ENCODE measurements at regions not wholly inside any gene's neighbourhood (a gene's known extent, or its start where the extent isn't known, plus 50 kb on each side); places are given as distances from the start of the nearest gene placed in this dataset.

GRCh38 chr5:173765029-173765644 lies 123.0 kb upstream of the CPEB4 start:
- H3K27ac ChIP-seq (ENCODE audit: low read depth, low read length) = no peak overlapping the region
- H3K4me1 ChIP-seq (ENCODE audit: control insufficient read depth, insufficient read depth, low read length) = no peaks in the 10 kb centered on the region
- no peaks in the 10 kb centered on the region for H3K36me3 ChIP-seq (ENCODE audit: control insufficient read depth, insufficient read depth, low read length)
- H3K4me3 ChIP-seq (ENCODE audit: low read length) = no peak overlapping the region
- H3K9ac ChIP-seq (ENCODE audit: low read length) = no peak overlapping the region
- H3K27me3 ChIP-seq (ENCODE audit: control insufficient read depth, insufficient read depth, low read length) = no peaks in the 10 kb centered on the region

GRCh38 chr5:173765661-173766060 lies 122.5 kb upstream of the CPEB4 start:
- H3K4me1 ChIP-seq (ENCODE audit: control insufficient read depth, insufficient read depth, low read length) = no peaks in the 10 kb centered on the region
- H3K9ac ChIP-seq (ENCODE audit: low read length) = no peak overlapping the region
- H3K4me3 ChIP-seq (ENCODE audit: low read length) = no peak overlapping the region
- H3K36me3 ChIP-seq (ENCODE audit: control insufficient read depth, insufficient read depth, low read length) = no peaks in the 10 kb centered on the region
- H3K27me3 ChIP-seq (ENCODE audit: control insufficient read depth, insufficient read depth, low read length) = no peaks in the 10 kb centered on the region
- no peak overlapping the region for H3K27ac ChIP-seq (ENCODE audit: low read depth, low read length)

GRCh38 chr5:173767574-173768266 lies 120.4 kb upstream of the CPEB4 start:
- no peaks in the 10 kb centered on the region for H3K36me3 ChIP-seq (ENCODE audit: control insufficient read depth, insufficient read depth, low read length)
- no peak overlapping the region for H3K9ac ChIP-seq (ENCODE audit: low read length)
- H3K4me1 ChIP-seq (ENCODE audit: control insufficient read depth, insufficient read depth, low read length) = no peaks in the 10 kb centered on the region
- H3K27ac ChIP-seq (ENCODE audit: low read depth, low read length) = no peak overlapping the region
- no peaks in the 10 kb centered on the region for H3K27me3 ChIP-seq (ENCODE audit: control insufficient read depth, insufficient read depth, low read length)
- H3K4me3 ChIP-seq (ENCODE audit: low read length) = no peak overlapping the region

- no peak overlapping the region for H3K9ac ChIP-seq (ENCODE audit: low read length)
- no peaks in the 10 kb centered on the region for H3K4me1 ChIP-seq (ENCODE audit: control insufficient read depth, insufficient read depth, low read length)
- no peaks in the 10 kb centered on the region for H3K27me3 ChIP-seq (ENCODE audit: control insufficient read depth, insufficient read depth, low read length)
- H3K27ac ChIP-seq (ENCODE audit: low read depth, low read length) = no peak overlapping the region
- H3K4me3 ChIP-seq (ENCODE audit: low read length) = no peak overlapping the region
- H3K36me3 ChIP-seq (ENCODE audit: control insufficient read depth, insufficient read depth, low read length) = no peaks in the 10 kb centered on the region
These were observed 119.8 kb upstream of the CPEB4 start for GRCh38 chr5:173768267-173768806.

- H3K27ac ChIP-seq (ENCODE audit: low read depth, low read length) = no peak overlapping the region
- H3K27me3 ChIP-seq (ENCODE audit: control insufficient read depth, insufficient read depth, low read length) = no peaks in the 10 kb centered on the region
- H3K4me1 ChIP-seq (ENCODE audit: control insufficient read depth, insufficient read depth, low read length) = no peaks in the 10 kb centered on the region
- no peak overlapping the region for H3K4me3 ChIP-seq (ENCODE audit: low read length)
- H3K9ac ChIP-seq (ENCODE audit: low read length) = no peak overlapping the region
- no peaks in the 10 kb centered on the region for H3K36me3 ChIP-seq (ENCODE audit: control insufficient read depth, insufficient read depth, low read length)
These were observed 119.3 kb upstream of the CPEB4 start for GRCh38 chr5:173768891-173769290.

GRCh38 chr5:173770637-173771036 lies 117.5 kb upstream of the CPEB4 start:
- no peak overlapping the region for H3K27ac ChIP-seq (ENCODE audit: low read depth, low read length)
- no peak overlapping the region for H3K9ac ChIP-seq (ENCODE audit: low read length)
- no peaks in the 10 kb centered on the region for H3K36me3 ChIP-seq (ENCODE audit: control insufficient read depth, insufficient read depth, low read length)
- no peaks in the 10 kb centered on the region for H3K4me1 ChIP-seq (ENCODE audit: control insufficient read depth, insufficient read depth, low read length)
- no peak overlapping the region for H3K4me3 ChIP-seq (ENCODE audit: low read length)
- H3K27me3 ChIP-seq (ENCODE audit: control insufficient read depth, insufficient read depth, low read length) = no peaks in the 10 kb centered on the region

GRCh38 chr5:173771121-173771724 lies 116.9 kb upstream of the CPEB4 start:
- no peak overlapping the region for H3K27ac ChIP-seq (ENCODE audit: low read depth, low read length)
- no peak overlapping the region for H3K9ac ChIP-seq (ENCODE audit: low read length)
- H3K4me1 ChIP-seq (ENCODE audit: control insufficient read depth, insufficient read depth, low read length) = no peaks in the 10 kb centered on the region
- H3K36me3 ChIP-seq (ENCODE audit: control insufficient read depth, insufficient read depth, low read length) = no peaks in the 10 kb centered on the region
- no peak overlapping the region for H3K4me3 ChIP-seq (ENCODE audit: low read length)
- no peaks in the 10 kb centered on the region for H3K27me3 ChIP-seq (ENCODE audit: control insufficient read depth, insufficient read depth, low read length)

- H3K27me3 ChIP-seq (ENCODE audit: control insufficient read depth, insufficient read depth, low read length) = no peaks in the 10 kb centered on the region
- no peak overlapping the region for H3K9ac ChIP-seq (ENCODE audit: low read length)
- no peak overlapping the region for H3K4me3 ChIP-seq (ENCODE audit: low read length)
- no peaks in the 10 kb centered on the region for H3K4me1 ChIP-seq (ENCODE audit: control insufficient read depth, insufficient read depth, low read length)
- no peaks in the 10 kb centered on the region for H3K36me3 ChIP-seq (ENCODE audit: control insufficient read depth, insufficient read depth, low read length)
- no peak overlapping the region for H3K27ac ChIP-seq (ENCODE audit: low read depth, low read length)
These were observed 116.3 kb upstream of the CPEB4 start for GRCh38 chr5:173771725-173772383.

GRCh38 chr5:173772384-173773059 lies 115.6 kb upstream of the CPEB4 start:
- no peaks in the 10 kb centered on the region for H3K36me3 ChIP-seq (ENCODE audit: control insufficient read depth, insufficient read depth, low read length)
- no peak overlapping the region for H3K4me3 ChIP-seq (ENCODE audit: low read length)
- no peaks in the 10 kb centered on the region for H3K4me1 ChIP-seq (ENCODE audit: control insufficient read depth, insufficient read depth, low read length)
- H3K9ac ChIP-seq (ENCODE audit: low read length) = no peak overlapping the region
- H3K27ac ChIP-seq (ENCODE audit: low read depth, low read length) = no peak overlapping the region
- H3K27me3 ChIP-seq (ENCODE audit: control insufficient read depth, insufficient read depth, low read length) = no peaks in the 10 kb centered on the region

GRCh38 chr5:173774271-173774761 lies 113.8 kb upstream of the CPEB4 start:
- H3K36me3 ChIP-seq (ENCODE audit: control insufficient read depth, insufficient read depth, low read length) = no peaks in the 10 kb centered on the region
- H3K27me3 ChIP-seq (ENCODE audit: control insufficient read depth, insufficient read depth, low read length) = no peaks in the 10 kb centered on the region
- H3K9ac ChIP-seq (ENCODE audit: low read length) = no peak overlapping the region
- no peak overlapping the region for H3K4me3 ChIP-seq (ENCODE audit: low read length)
- H3K4me1 ChIP-seq (ENCODE audit: control insufficient read depth, insufficient read depth, low read length) = no peaks in the 10 kb centered on the region
- H3K27ac ChIP-seq (ENCODE audit: low read depth, low read length) = no peak overlapping the region

GRCh38 chr5:173775261-173776197 lies 112.6 kb upstream of the CPEB4 start:
- Histone ChIP-seq H3K27me3 (ENCODE audit: control insufficient read depth, insufficient read depth, low read length) (no peaks in the 10 kb centered on the region), H3K4me1 (ENCODE audit: control insufficient read depth, insufficient read depth, low read length) (no peaks in the 10 kb centered on the region), H3K27ac (ENCODE audit: low read depth, low read length) (no peak overlapping the region), H3K9ac (ENCODE audit: low read length) (no peak overlapping the region), H3K36me3 (ENCODE audit: control insufficient read depth, insufficient read depth, low read length) (no peaks in the 10 kb centered on the region), H3K4me3 (ENCODE audit: low read length) (no peak overlapping the region)
